ENCODE measurements at regions not wholly inside any gene's neighbourhood (a gene's known extent, or its start where the extent isn't known, plus 50 kb on each side); places are given as distances from the start of the nearest gene placed in this dataset.

GRCh38 chr4:180565856-180566431, 1677.3 kb upstream of the TENM3 start:
- no peak for TF ChIP-seq CTCF (IDR thresholded peaks at IDR 0.05 in 2 of 3, conservative IDR thresholded peaks at IDR 0.05 in 1 of 3; ENCODE audit: borderline replicate concordance in 1 of 3, insufficient read depth in 1 of 3, low read depth in 2 of 3, low read length in 2 of 3)
- no peak for TF ChIP-seq POLR2A (IDR thresholded peaks at IDR 0.05; ENCODE audit: borderline replicate concordance, extremely low read depth, insufficient read depth, insufficient read length)
- no peak for TF ChIP-seq EZH2 (IDR thresholded peaks at IDR 0.05)
- no peak for TF ChIP-seq EGR1 (IDR thresholded peaks at IDR 0.05; ENCODE audit: low read depth)
- TF ChIP-seq POLR2AphosphoS5 (IDR thresholded peaks at IDR 0.05; ENCODE audit: low read depth, low read length) = no peak
- no peak for TF ChIP-seq SP1 (IDR thresholded peaks at IDR 0.05; ENCODE audit: low read depth)
- TF ChIP-seq MAX (IDR thresholded peaks at IDR 0.05) = no peak
- no peak for TF ChIP-seq REST (IDR thresholded peaks at IDR 0.05; ENCODE audit: low read depth)
- TF ChIP-seq RAD21 (IDR thresholded peaks at IDR 0.05; ENCODE audit: low read depth) = no peak
- no peak for TF ChIP-seq CEBPB (IDR thresholded peaks at IDR 0.05; ENCODE audit: low read depth)
- TF ChIP-seq FOSL1 (IDR thresholded peaks at IDR 0.05; ENCODE audit: low read depth) = no peak

All from HCT116 (cell line).